SK-N-SH (cell line): ENCODE measurements at regions not wholly inside any gene's neighbourhood (a gene's known extent, or its start where the extent isn't known, plus 50 kb on each side); places are given as distances from the start of the nearest gene placed in this dataset.

ENCODE experiments used
- CTCF ChIA-PET: fragments of 300-600, 350-600 bp; formaldehyde crosslinking; extraction: SDS; loops from one replicate; lab custom pipeline; 2021; lab: Yijun Ruan, JAX
- POLR2A ChIA-PET: fragments of 350-600 bp; sonication (Branson Sonifier 250); formaldehyde crosslinking; extraction: SDS; loops from one replicate; lab custom pipeline; 2020; ENCODE audit warnings: antibody characterized with exemption, inconsistent platforms; lab: Yijun Ruan, JAX
- DNase-seq: peaks from one replicate; pipeline ENCODE4 v3.0.0; 2012
- H2AFZ ChIP-seq: fragments of 200-600 bp; sonication (generic); 2 replicates; pipeline ENCODE4 v1.8.1; 2016; ENCODE audit warnings: antibody characterized with exemption, mild to moderate bottlenecking, low read depth
- H3F3A ChIP-seq: fragments of 200-600 bp; sonication (generic); replicated peaks from 2 replicates; pipeline ENCODE3; 2016; ENCODE audit warnings: antibody characterized with exemption, mild to moderate bottlenecking; ENCODE audit not compliant: insufficient read depth
- H3K27ac ChIP-seq, 2 experiments: fragments of 200-500 bp in 1 of 2; fragments of 200-600 bp in 1 of 2; sonication (Bioruptor generic) in 1 of 2; sonication (generic), shearing (Covaris generic) in 1 of 2; 2 replicates each; pipeline versions ENCODE4 v1.5.1 to v1.6.1; 2014 to 2016; ENCODE audit warnings: low read depth in 2 of 2, inconsistent platforms in 1 of 2, low read length in 1 of 2, mild to moderate bottlenecking in 1 of 2, mixed read lengths in 1 of 2
- H3K27me3 ChIP-seq: fragments of 200-600 bp; sonication (generic), shearing (Covaris generic); 2 replicates; pipeline ENCODE4 v1.6.1; 2016; ENCODE audit warnings: mixed run types; ENCODE audit not compliant: insufficient read depth
- H3K36me3 ChIP-seq, 2 experiments: fragments of 200-500 bp in 1 of 2; fragments of 200-600 bp in 1 of 2; sonication (Bioruptor generic) in 1 of 2; sonication (generic) in 1 of 2; replicated peaks in 1 of 2; 2 replicates each; pipeline versions ENCODE3 to v1.5.1; 2014 to 2016; ENCODE audit warnings: low read length in 1 of 2, mild to moderate bottlenecking in 1 of 2; ENCODE audit not compliant: insufficient read depth in 2 of 2, control insufficient read depth in 1 of 2
- H3K4me1 ChIP-seq, 2 experiments: fragments of 200-500 bp in 1 of 2; fragments of 200-600 bp in 1 of 2; sonication (Bioruptor generic) in 1 of 2; sonication (generic), shearing (Covaris generic) in 1 of 2; 2 replicates each; pipeline versions ENCODE4 v1.5.1 to v1.6.1; 2014 to 2016; ENCODE audit warnings: low read depth in 1 of 2, low read length in 1 of 2, mixed run types in 1 of 2; ENCODE audit not compliant: insufficient read depth in 2 of 2, control insufficient read depth in 1 of 2
- H3K4me2 ChIP-seq: fragments of 200-600 bp; sonication (generic), shearing (Covaris generic); 2 replicates; pipeline ENCODE4 v1.6.1; 2017; ENCODE audit warnings: mixed run types
- H3K4me3 ChIP-seq, 2 experiments: fragments of 200-500 bp in 1 of 2; fragments of 200-600 bp in 1 of 2; sonication (Bioruptor generic) in 1 of 2; sonication (generic), shearing (Covaris generic) in 1 of 2; 2 replicates each; pipeline versions ENCODE4 v1.5.1 to v1.8.1; 2014 to 2016; ENCODE audit warnings: low read depth in 2 of 2, inconsistent platforms in 1 of 2, low read length in 1 of 2, mild to moderate bottlenecking in 1 of 2, mixed read lengths in 1 of 2, moderate library complexity in 1 of 2
- H3K79me2 ChIP-seq: fragments of 200-600 bp; sonication (generic); 2 replicates; pipeline ENCODE4 v1.8.1; 2017; ENCODE audit warnings: mild to moderate bottlenecking; ENCODE audit not compliant: insufficient read depth
- H3K9ac ChIP-seq: fragments of 200-600 bp; sonication (generic); 2 replicates; pipeline ENCODE4 v1.6.1; 2017; ENCODE audit warnings: mixed run types
- H3K9me2 ChIP-seq: fragments of 200-600 bp; sonication (generic); 2 replicates; pipeline ENCODE4 v1.6.1; 2017; ENCODE audit warnings: mixed run types
- H3K9me3 ChIP-seq: fragments of 200-600 bp; sonication (generic); 2 replicates; pipeline ENCODE4 v1.6.1; 2017; ENCODE audit warnings: mixed run types, mild to moderate bottlenecking, moderate library complexity
- H4K20me1 ChIP-seq: fragments of 200-600 bp; sonication (generic); 2 replicates; pipeline ENCODE4 v1.6.1; 2017; ENCODE audit warnings: mild to moderate bottlenecking, mixed run types; ENCODE audit not compliant: insufficient read depth
- ELF1 ChIP-seq: IDR thresholded peaks from 2 replicates; pipeline ENCODE4 v1.4.0; 2012
- EZH2phosphoT487 ChIP-seq: fragments of 200-600 bp; sonication (generic); IDR thresholded peaks from 2 replicates; pipeline ENCODE4 v1.6.1; 2017; ENCODE audit warnings: low read depth, mixed run types, mild to moderate bottlenecking, antibody characterized with exemption, moderate library complexity, borderline replicate concordance
- GABPA ChIP-seq: IDR thresholded peaks from 2 replicates; pipeline ENCODE4 v1.4.0; 2012; ENCODE audit warnings: low read depth, mild to moderate bottlenecking
- GATA2 ChIP-seq: sonication (generic); formaldehyde crosslinking; IDR thresholded peaks from 2 replicates; pipeline ENCODE4 v1.5.0; 2020; ENCODE audit warnings: mild to moderate bottlenecking, missing genetic modification reagents
- JUND ChIP-seq: IDR thresholded peaks from 2 replicates; pipeline ENCODE4 v1.4.0; 2012
- POLR2AphosphoS5 ChIP-seq: IDR thresholded peaks from 2 replicates; pipeline ENCODE4 v1.6.1; 2012; ENCODE audit warnings: low read depth, low read length
- RAD21 ChIP-seq: IDR thresholded peaks from 2 replicates; pipeline ENCODE4 v1.6.1; 2012; ENCODE audit warnings: mild to moderate bottlenecking, low read length
- SMC3 ChIP-seq: IDR thresholded peaks from 2 replicates; pipeline ENCODE4 v1.6.1; 2012; ENCODE audit warnings: low read depth, low read length, improper control_type of control experiment
- TAF1 ChIP-seq: IDR thresholded peaks from 2 replicates; pipeline ENCODE4 v1.6.1; 2012; ENCODE audit warnings: low read depth, mild to moderate bottlenecking, low read length, moderate library complexity, borderline replicate concordance
- ZBTB33 ChIP-seq: IDR thresholded peaks from 2 replicates; pipeline ENCODE4 v1.4.0; 2012; ENCODE audit warnings: low read depth, borderline replicate concordance
- WGBS: methylation state at CpG from one replicate; pipeline ENCODE4 v1.1.6; 2017; ENCODE audit warnings: low lambda C conversion rate; 5-methylcytosine and 5-hydroxymethylcytosine counted together
- TF ChIP-seq, protein P1 (sequence below): IDR thresholded peaks from 2 replicates; pipeline ENCODE4 v1.4.0; 2012; ENCODE audit warnings: low read depth
- TF ChIP-seq, protein P2 (sequence below): IDR thresholded peaks from 2 replicates; pipeline ENCODE4 v1.6.1; 2012; ENCODE audit warnings: mild to moderate bottlenecking, low read depth, low read length, moderate library complexity
- TF ChIP-seq, protein P3 (sequence below): IDR thresholded peaks from 2 replicates; pipeline ENCODE4 v1.4.0; 2012; ENCODE audit warnings: low read depth, borderline replicate concordance

GRCh38 chr18:54749291-54749690, 79.0 kb upstream of the RAB27B start:
- H4K20me1 ChIP-seq, result no peaks in the 10 kb centered on the region
- H3K4me3 ChIP-seq, result no peak overlapping the region
- H3K9me3 ChIP-seq, result no peaks in the 10 kb centered on the region
- H3K36me3 ChIP-seq, result no peaks in the 10 kb centered on the region
- H3F3A ChIP-seq, result no peaks in the 10 kb centered on the region
- H3K79me2 ChIP-seq, result no peaks in the 10 kb centered on the region
- no peaks in the 10 kb centered on the region for H3K27me3 ChIP-seq
- no peaks in the 10 kb centered on the region for H3K9me2 ChIP-seq
- CTCF ChIA-PET, result no interaction called here
- TF ChIP-seq, protein P1, sequence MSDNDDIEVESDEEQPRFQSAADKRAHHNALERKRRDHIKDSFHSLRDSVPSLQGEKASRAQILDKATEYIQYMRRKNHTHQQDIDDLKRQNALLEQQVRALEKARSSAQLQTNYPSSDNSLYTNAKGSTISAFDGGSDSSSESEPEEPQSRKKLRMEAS, result no peak
- TF ChIP-seq GATA2 (no peak), ELF1 (no peak), ZBTB33 (no peak), GABPA (no peak), RAD21 (no peak), TAF1 (no peak), SMC3 (no peak), EZH2phosphoT487 (no peak), POLR2AphosphoS5 (no peak), JUND (no peak)
- TF ChIP-seq, protein P2, sequence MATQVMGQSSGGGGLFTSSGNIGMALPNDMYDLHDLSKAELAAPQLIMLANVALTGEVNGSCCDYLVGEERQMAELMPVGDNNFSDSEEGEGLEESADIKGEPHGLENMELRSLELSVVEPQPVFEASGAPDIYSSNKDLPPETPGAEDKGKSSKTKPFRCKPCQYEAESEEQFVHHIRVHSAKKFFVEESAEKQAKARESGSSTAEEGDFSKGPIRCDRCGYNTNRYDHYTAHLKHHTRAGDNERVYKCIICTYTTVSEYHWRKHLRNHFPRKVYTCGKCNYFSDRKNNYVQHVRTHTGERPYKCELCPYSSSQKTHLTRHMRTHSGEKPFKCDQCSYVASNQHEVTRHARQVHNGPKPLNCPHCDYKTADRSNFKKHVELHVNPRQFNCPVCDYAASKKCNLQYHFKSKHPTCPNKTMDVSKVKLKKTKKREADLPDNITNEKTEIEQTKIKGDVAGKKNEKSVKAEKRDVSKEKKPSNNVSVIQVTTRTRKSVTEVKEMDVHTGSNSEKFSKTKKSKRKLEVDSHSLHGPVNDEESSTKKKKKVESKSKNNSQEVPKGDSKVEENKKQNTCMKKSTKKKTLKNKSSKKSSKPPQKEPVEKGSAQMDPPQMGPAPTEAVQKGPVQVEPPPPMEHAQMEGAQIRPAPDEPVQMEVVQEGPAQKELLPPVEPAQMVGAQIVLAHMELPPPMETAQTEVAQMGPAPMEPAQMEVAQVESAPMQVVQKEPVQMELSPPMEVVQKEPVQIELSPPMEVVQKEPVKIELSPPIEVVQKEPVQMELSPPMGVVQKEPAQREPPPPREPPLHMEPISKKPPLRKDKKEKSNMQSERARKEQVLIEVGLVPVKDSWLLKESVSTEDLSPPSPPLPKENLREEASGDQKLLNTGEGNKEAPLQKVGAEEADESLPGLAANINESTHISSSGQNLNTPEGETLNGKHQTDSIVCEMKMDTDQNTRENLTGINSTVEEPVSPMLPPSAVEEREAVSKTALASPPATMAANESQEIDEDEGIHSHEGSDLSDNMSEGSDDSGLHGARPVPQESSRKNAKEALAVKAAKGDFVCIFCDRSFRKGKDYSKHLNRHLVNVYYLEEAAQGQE, result no peak
- TF ChIP-seq, protein P3, sequence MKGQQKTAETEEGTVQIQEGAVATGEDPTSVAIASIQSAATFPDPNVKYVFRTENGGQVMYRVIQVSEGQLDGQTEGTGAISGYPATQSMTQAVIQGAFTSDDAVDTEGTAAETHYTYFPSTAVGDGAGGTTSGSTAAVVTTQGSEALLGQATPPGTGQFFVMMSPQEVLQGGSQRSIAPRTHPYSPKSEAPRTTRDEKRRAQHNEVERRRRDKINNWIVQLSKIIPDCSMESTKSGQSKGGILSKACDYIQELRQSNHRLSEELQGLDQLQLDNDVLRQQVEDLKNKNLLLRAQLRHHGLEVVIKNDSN, result no peak
- TF ChIP-seq, all 33 proteins: peak for 0
- no peak overlapping the region for H3K4me2 ChIP-seq
- no peaks in the 10 kb centered on the region for H3K4me1 ChIP-seq
- POLR2A ChIA-PET, result no interaction called here
- H3K27ac ChIP-seq, result no peak overlapping the region
- 98% methylated on average over 3 of the region's 3 CpGs for WGBS
- no peak for DNase-seq
- H2AFZ ChIP-seq, result no peak overlapping the region
- no peak overlapping the region for H3K9ac ChIP-seq
